IMR-90 (cell line): ENCODE measurements at regions not wholly inside any gene's neighbourhood (a gene's known extent, or its start where the extent isn't known, plus 50 kb on each side); places are given as distances from the start of the nearest gene placed in this dataset.

Experiments used
- ATAC-seq: fragments of 200-7000 bp; cut with Tn5 transposase; 2 replicates; pipeline ENCODE4 v1.9.1; 2020; ENCODE audit warnings: low read depth, mild to moderate bottlenecking, moderate library complexity
- BruUV-seq: library from RNA; stranded (reverse); fragments of 400-500 nt; replicated peaks from 2 replicates; lab custom pipeline; 2021; lab: Mats Ljungman, UMichigan
- CTCF ChIA-PET: fragments of 300-600 bp; formaldehyde crosslinking; extraction: SDS; loops from one replicate; lab custom pipeline; 2021; ENCODE audit warnings: antibody characterized with exemption; lab: Yijun Ruan, JAX
- POLR2A ChIA-PET: fragments of 300-600 bp; sonication (Branson Sonifier 250); formaldehyde crosslinking; loops from one replicate; lab custom pipeline; 2022; ENCODE audit warnings: antibody characterized with exemption; ENCODE audit not compliant: unreplicated experiment; lab: Charles Lee
- DNase-seq: peaks from one replicate; pipeline ENCODE4 v3.0.0; 2013
- H2AFZ ChIP-seq: replicated peaks from 2 replicates; pipeline ENCODE3; 2013; ENCODE audit warnings: low read length, mild to moderate bottlenecking; ENCODE audit not compliant: poor library complexity
- H2AK5ac ChIP-seq: 2 replicates; pipeline ENCODE4 v1.6.1; 2013; ENCODE audit warnings: low read depth, low read length, inconsistent platforms
- H2AK9ac ChIP-seq: replicated peaks from 2 replicates; pipeline ENCODE3; 2013; ENCODE audit warnings: mild to moderate bottlenecking, low read depth, low read length, moderate library complexity; ENCODE audit not compliant: poor library complexity
- H2BK120ac ChIP-seq: 2 replicates; pipeline ENCODE4 v1.6.1; 2013; ENCODE audit warnings: low read depth, low read length, inconsistent platforms
- H2BK15ac ChIP-seq: 3 replicates; pipeline ENCODE4 v1.6.1; 2013; ENCODE audit warnings: low read depth, low read length, inconsistent platforms
- H2BK20ac ChIP-seq: 2 replicates; pipeline ENCODE4 v1.6.1; 2013; ENCODE audit warnings: low read depth, mild to moderate bottlenecking, inconsistent platforms, low read length, moderate library complexity
- H2BK5ac ChIP-seq: 2 replicates; pipeline ENCODE4 v1.6.1; 2013; ENCODE audit warnings: mild to moderate bottlenecking, low read depth, low read length, inconsistent platforms; ENCODE audit not compliant: poor library complexity, severe bottlenecking
- H3K14ac ChIP-seq: replicated peaks from 2 replicates; pipeline ENCODE4 v1.6.1; 2013; ENCODE audit warnings: low read depth, low read length, inconsistent platforms
- H3K18ac ChIP-seq: 2 replicates; pipeline ENCODE4 v1.6.1; 2013; ENCODE audit warnings: low read depth, low read length, control low read depth
- H3K23ac ChIP-seq: 2 replicates; pipeline ENCODE4 v1.6.1; 2013; ENCODE audit warnings: low read depth, low read length, inconsistent platforms
- H3K27ac ChIP-seq: 2 replicates; pipeline ENCODE4 v1.5.1; 2013; ENCODE audit warnings: mild to moderate bottlenecking, control low read depth, low read length; ENCODE audit not compliant: insufficient read depth
- H3K27me3 ChIP-seq: 2 replicates; pipeline ENCODE4 v1.6.1; 2013; ENCODE audit warnings: low read length; ENCODE audit not compliant: control insufficient read depth, insufficient read depth
- H3K36me3 ChIP-seq: 2 replicates; pipeline ENCODE4 v1.6.1; 2013; ENCODE audit warnings: low read length, mixed read lengths; ENCODE audit not compliant: control insufficient read depth, insufficient read depth
- H3K4ac ChIP-seq: 2 replicates; pipeline ENCODE4 v1.6.1; 2013; ENCODE audit warnings: low read depth, low read length, inconsistent platforms
- H3K4me1 ChIP-seq: 2 replicates; pipeline ENCODE4 v1.6.1; 2013; ENCODE audit warnings: low read length, mixed read lengths; ENCODE audit not compliant: control insufficient read depth, insufficient read depth
- H3K4me2 ChIP-seq: 2 replicates; pipeline ENCODE4 v1.6.1; 2013; ENCODE audit warnings: low read depth, mild to moderate bottlenecking, control low read depth, low read length, moderate library complexity
- H3K4me3 ChIP-seq: 2 replicates; pipeline ENCODE4 v1.5.1; 2013; ENCODE audit warnings: low read depth, mild to moderate bottlenecking, control low read depth, low read length, moderate library complexity; ENCODE audit not compliant: insufficient read depth
- H3K56ac ChIP-seq: 2 replicates; pipeline ENCODE4 v1.6.1; 2013; ENCODE audit warnings: low read length, inconsistent platforms; ENCODE audit not compliant: insufficient read depth; ENCODE audit errors: extremely low read depth
- H3K79me1 ChIP-seq, 2 experiments: 2 replicates each; pipeline ENCODE4 v1.6.1; 2013; ENCODE audit warnings: low read length in 2 of 2, inconsistent platforms in 1 of 2, low read depth in 1 of 2
- H3K9ac ChIP-seq: 2 replicates; pipeline ENCODE4 v1.6.1; 2013; ENCODE audit warnings: low read depth, low read length, control low read depth
- H3K9me1 ChIP-seq: 2 replicates; pipeline ENCODE4 v1.6.1; 2013; ENCODE audit warnings: low read length, inconsistent platforms; ENCODE audit not compliant: insufficient read depth
- H3K9me3 ChIP-seq: 2 replicates; pipeline ENCODE4 v1.6.1; 2013; ENCODE audit warnings: low read length; ENCODE audit not compliant: control insufficient read depth, insufficient read depth
- H4K20me1 ChIP-seq: 2 replicates; pipeline ENCODE4 v1.6.1; 2013; ENCODE audit warnings: low read length, inconsistent platforms; ENCODE audit not compliant: insufficient read depth
- H4K5ac ChIP-seq: 2 replicates; pipeline ENCODE4 v1.6.1; 2013; ENCODE audit warnings: mild to moderate bottlenecking, low read depth, low read length, control low read depth
- H4K8ac ChIP-seq, 2 experiments: 2 replicates each; pipeline ENCODE4 v1.6.1; 2013; ENCODE audit warnings: low read depth in 2 of 2, low read length in 2 of 2, control low read depth in 1 of 2, inconsistent platforms in 1 of 2
- H4K91ac ChIP-seq: 2 replicates; pipeline ENCODE4 v1.6.1; 2013; ENCODE audit warnings: low read depth, low read length, inconsistent platforms; ENCODE audit not compliant: insufficient read depth
- BHLHE40 ChIP-seq: fragments of 150-350 bp; IDR thresholded peaks from 2 replicates; pipeline ENCODE4 v1.6.1; 2016; ENCODE audit warnings: mild to moderate bottlenecking, low read depth, low read length
- CEBPB ChIP-seq: IDR thresholded peaks from 2 replicates; pipeline ENCODE4 v1.6.1; 2012; ENCODE audit warnings: low read depth, low read length, improper control_type of control experiment
- CHD1 ChIP-seq: IDR thresholded peaks from 2 replicates; pipeline ENCODE4 v1.6.1; 2012; ENCODE audit warnings: low read depth, low read length, improper control_type of control experiment
- CTCF ChIP-seq: conservative IDR thresholded peaks from 2 replicates; pipeline ENCODE4 v1.5.1; 2012; ENCODE audit warnings: mild to moderate bottlenecking, low read depth, low read length, improper control_type of control experiment
- ELK1 ChIP-seq: fragments of 150-350 bp; IDR thresholded peaks from 2 replicates; pipeline ENCODE4 v1.6.1; 2016; ENCODE audit warnings: low read depth, mild to moderate bottlenecking, low read length, moderate library complexity, borderline replicate concordance
- FOS ChIP-seq: fragments of 150-350 bp; IDR thresholded peaks from 2 replicates; pipeline ENCODE4 v1.6.1; 2016; ENCODE audit warnings: low read depth, low read length
- MAFK ChIP-seq: IDR thresholded peaks from 2 replicates; pipeline ENCODE4 v1.6.1; 2012; ENCODE audit warnings: low read depth, low read length, improper control_type of control experiment
- MAZ ChIP-seq: IDR thresholded peaks from 2 replicates; pipeline ENCODE4 v1.6.1; 2012; ENCODE audit warnings: low read depth, mild to moderate bottlenecking, low read length, improper control_type of control experiment, moderate library complexity, borderline replicate concordance
- MXI1 ChIP-seq: IDR thresholded peaks from 2 replicates; pipeline ENCODE4 v1.6.1; 2012; ENCODE audit warnings: low read depth, mild to moderate bottlenecking, low read length, moderate library complexity, borderline replicate concordance
- NFE2L2 ChIP-seq: fragments of 150-350 bp; IDR thresholded peaks from 2 replicates; pipeline ENCODE4 v1.6.1; 2016; ENCODE audit warnings: low read depth, mild to moderate bottlenecking, low read length
- POLR2A ChIP-seq: IDR thresholded peaks from 2 replicates; pipeline ENCODE4 v1.6.1; 2012; ENCODE audit warnings: mild to moderate bottlenecking, low read depth, low read length
- RCOR1 ChIP-seq: IDR thresholded peaks from 2 replicates; pipeline ENCODE4 v1.6.1; 2012; ENCODE audit warnings: mild to moderate bottlenecking, low read length, improper control_type of control experiment; ENCODE audit not compliant: insufficient replicate concordance
- SMC3 ChIP-seq: fragments of 150-350 bp; IDR thresholded peaks from 2 replicates; pipeline ENCODE4 v1.6.1; 2016; ENCODE audit warnings: low read depth, mild to moderate bottlenecking, antibody characterized with exemption, low read length, moderate library complexity
- USF2 ChIP-seq: fragments of 150-350 bp; IDR thresholded peaks from 2 replicates; pipeline ENCODE4 v1.6.1; 2017; ENCODE audit warnings: mild to moderate bottlenecking, antibody characterized with exemption, low read length, low read depth
- WGBS, 2 experiments: methylation state at CpG; one replicate each; pipeline versions ENCODE4 v1.1.5 to v1.1.7; 2013; ENCODE audit warnings: missing lambda C conversion rate in 2 of 2; ENCODE audit not compliant: insufficient read length in 1 of 2; ENCODE audit errors: extremely low coverage in 2 of 2; 5-methylcytosine and 5-hydroxymethylcytosine counted together
- dilution Hi-C: fragments of 300-500 bp; cut with HindIII; formaldehyde crosslinking; loops from one replicate; pipeline ENCODE4 v1.14.3; 2018; ENCODE audit warnings: low sequenced_read_pairs; ENCODE audit not compliant: unreplicated experiment
- in situ Hi-C: fragments of 300-500 bp; cut with MboI; formaldehyde crosslinking; loops from 3 replicates; pipeline ENCODE4 v1.14.3; 2019; ENCODE audit warnings: low sequenced_read_pairs, inconsistent platforms, mixed read lengths
- intact Hi-C: fragments of 100-400 bp; cut with micrococcal nuclease; formaldehyde crosslinking; loops from 2 replicates; pipeline ENCODE4 v1.10.0; 2022

GRCh38 chr1:242738702-242739645 is 214.5 kb upstream of the PLD5 start:
- in situ Hi-C loops: no loop called here
- intact Hi-C loops: no loop called here
- Histone ChIP-seq H2BK20ac (no peak overlapping the region), H3K9me3 (peaks cover 6% of the 10 kb centered on the region; the same call in 1 of the 2 replicates), H2BK15ac (no peak overlapping the region), H3K4me2 (no peak overlapping the region), H2BK120ac (no peak overlapping the region), H3K14ac (no peak overlapping the region), H3K27ac (no peak overlapping the region), H3K18ac (no peak overlapping the region), H2BK5ac (no peak overlapping the region), H4K20me1 (no peaks in the 10 kb centered on the region), H4K5ac (no peak overlapping the region), H3K27me3 (no peaks in the 10 kb centered on the region), H3K4me3 (no peak overlapping the region), H3K56ac (no peak overlapping the region), H4K8ac (no peak overlapping the region), H3K9ac (no peak overlapping the region), H3K36me3 (no peaks in the 10 kb centered on the region), H3K79me1 (no peaks in the 10 kb centered on the region), H2AK9ac (no peak overlapping the region), H4K91ac (no peak overlapping the region), H3K4me1 (no peaks in the 10 kb centered on the region), H2AFZ (no peak overlapping the region), H2AK5ac (no peak overlapping the region), H3K23ac (no peak overlapping the region), H3K4ac (no peak overlapping the region), H3K9me1 (no peaks in the 10 kb centered on the region)
- DNase-seq (no peak), ATAC-seq (no peak)
- no TSS peak for BruUV-seq
- TF ChIP-seq USF2 (no peak), CEBPB (no peak), ELK1 (no peak), POLR2A (no peak), MAZ (no peak), CHD1 (no peak), SMC3 (no peak), CTCF (no peak), RCOR1 (no peak), FOS (no peak), MXI1 (no peak), BHLHE40 (no peak), MAFK (no peak), NFE2L2 (no peak)
- ChIA-PET POLR2A (no interaction called here), CTCF (no interaction called here)
- WGBS, 2 experiments: no CpG with 5 or more reads among the region's 9 CpGs
- dilution Hi-C loops: no loop called here
